ENCODE measurements at regions not wholly inside any gene's neighbourhood (a gene's known extent, or its start where the extent isn't known, plus 50 kb on each side); places are given as distances from the start of the nearest gene placed in this dataset.

- TF ChIP-seq CHD2 (IDR thresholded peaks at IDR 0.05; ENCODE audit: low read length) = no peak
- no peak for TF ChIP-seq CTCF (IDR thresholded peaks at IDR 0.05; ENCODE audit: control extremely low read depth in 1 of 3, insufficient read depth in 1 of 3, low read depth in 1 of 3, low read length in 3 of 3)
- TF ChIP-seq EP300 (IDR thresholded peaks at IDR 0.05; ENCODE audit: borderline replicate concordance in 1 of 2, low read depth in 2 of 2, low read length in 2 of 2) = no peak
- no peak for TF ChIP-seq GABPA (IDR thresholded peaks at IDR 0.05; ENCODE audit: borderline replicate concordance, insufficient read depth, low read length)
- no peak for TF ChIP-seq SRF (IDR thresholded peaks at IDR 0.05; ENCODE audit: low read depth, low read length)
These were observed 168.1 kb upstream of the RMP24 start for GRCh38 chr18:35804377-35804776.
